RWPE2 (cell line): ENCODE measurements at regions not wholly inside any gene's neighbourhood (a gene's known extent, or its start where the extent isn't known, plus 50 kb on each side); places are given as distances from the start of the nearest gene placed in this dataset.
A peak's percentile ranks its signal among the peaks of the same experiment; 100 is the strongest.
"Not testable (repeated sequence)": the region's sequence is repeated elsewhere in the genome, so short reads cannot be mapped to it uniquely, and the experiment has no call there.

ENCODE experiments used
- ATAC-seq: fragments of 200-7000 bp; cut with Tn5 transposase; 3 replicates; pipeline ENCODE4 v1.9.1; 2021; ENCODE audit warnings: low read depth
- DNase-seq: peaks from one replicate; pipeline ENCODE4 v3.0.0-alpha.2; 2020; ENCODE audit warnings: low spot score
- H3K27ac ChIP-seq: fragments of 450-650 bp; 2 replicates; pipeline ENCODE4 v1.5.1; 2017; ENCODE audit warnings: mild to moderate bottlenecking; ENCODE audit not compliant: poor library complexity, severe bottlenecking
- H3K27me3 ChIP-seq: fragments of 250-450 bp; sonication (Bioruptor Pico); 2 replicates; pipeline ENCODE4 v1.5.1; 2021; ENCODE audit warnings: mild to moderate bottlenecking, moderate library complexity; ENCODE audit not compliant: insufficient read depth, poor library complexity, severe bottlenecking
- H3K36me3 ChIP-seq: fragments of 250-450 bp; sonication (Bioruptor Pico); 2 replicates; pipeline ENCODE4 v1.5.1; 2020; ENCODE audit warnings: low read depth, mild to moderate bottlenecking, moderate library complexity
- H3K4me1 ChIP-seq: fragments of 250-450 bp; sonication (Bioruptor Pico); 2 replicates; pipeline ENCODE4 v1.5.1; 2021; ENCODE audit warnings: mild to moderate bottlenecking, moderate library complexity; ENCODE audit not compliant: insufficient read depth, poor library complexity, severe bottlenecking
- H3K4me3 ChIP-seq: fragments of 250-450 bp; sonication (Bioruptor Pico); 2 replicates; pipeline ENCODE4 v1.5.1; 2021; ENCODE audit warnings: mild to moderate bottlenecking, moderate library complexity; ENCODE audit not compliant: severe bottlenecking
- H3K9me3 ChIP-seq: fragments of 250-450 bp; sonication (Bioruptor Pico); 2 replicates; pipeline ENCODE4 v1.5.1; 2021; ENCODE audit warnings: mild to moderate bottlenecking, moderate library complexity; ENCODE audit not compliant: severe bottlenecking
- CTCF ChIP-seq: fragments of 450-650 bp; IDR thresholded peaks from one replicate; pipeline ENCODE4 v1.5.1; 2017; ENCODE audit warnings: mild to moderate bottlenecking, moderate library complexity; ENCODE audit not compliant: poor library complexity, severe bottlenecking

DNA sequence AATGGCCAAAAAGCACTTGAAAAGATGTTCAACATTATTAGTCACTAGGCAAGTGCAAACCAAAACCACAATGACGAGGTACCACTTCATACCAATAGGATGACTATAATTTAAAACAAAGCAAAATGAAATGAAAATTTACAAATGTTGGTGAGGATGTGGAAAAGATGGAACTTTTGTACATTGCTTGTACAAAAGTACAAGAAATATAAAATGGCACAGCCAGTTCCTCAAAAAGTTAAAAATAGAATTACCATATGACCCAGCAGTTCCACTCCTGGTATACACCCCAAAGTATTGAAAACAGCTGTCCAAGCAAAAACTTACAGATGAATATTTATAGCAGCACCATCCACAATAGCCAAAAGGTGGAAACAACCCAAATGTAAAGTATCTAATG is 107.8 kb upstream of the XPO1 start:
- ATAC-seq = peak; percentile 66
- DNase-seq = no peak
- no peaks in the 10 kb centered on the region for H3K36me3 ChIP-seq
- H3K27ac ChIP-seq = peak overlapping the region; percentile 12
- TF ChIP-seq CTCF = no peak
- no peak overlapping the region for H3K4me3 ChIP-seq
- no peaks in the 10 kb centered on the region for H3K4me1 ChIP-seq
- no peaks in the 10 kb centered on the region for H3K9me3 ChIP-seq
- H3K27me3 ChIP-seq = no peaks in the 10 kb centered on the region

DNA sequence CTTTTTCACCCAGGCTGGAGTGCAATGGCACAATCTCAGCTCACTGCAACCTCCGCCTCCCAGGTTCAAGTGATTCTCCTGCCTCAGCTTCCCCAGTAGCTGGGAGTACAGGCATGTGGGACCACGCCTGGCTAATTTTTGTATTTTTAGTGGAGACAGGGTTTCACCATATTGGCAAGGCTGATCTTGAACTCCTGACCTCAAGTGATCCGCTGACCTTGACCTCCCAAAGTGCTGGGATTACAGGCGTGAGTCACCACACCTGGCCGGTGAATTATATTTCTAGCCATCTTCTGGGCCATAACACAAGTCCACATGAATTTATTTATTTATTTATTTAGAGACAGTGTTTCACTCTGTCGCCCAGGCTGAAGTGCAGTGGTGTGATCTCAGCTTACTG is 105.0 kb upstream of the XPO1 start:
- H3K9me3 ChIP-seq, DNase-seq, H3K4me1 ChIP-seq, H3K27ac ChIP-seq, H3K4me3 ChIP-seq, H3K36me3 ChIP-seq, H3K27me3 ChIP-seq, ATAC-seq: not testable (repeated sequence)

DNA sequence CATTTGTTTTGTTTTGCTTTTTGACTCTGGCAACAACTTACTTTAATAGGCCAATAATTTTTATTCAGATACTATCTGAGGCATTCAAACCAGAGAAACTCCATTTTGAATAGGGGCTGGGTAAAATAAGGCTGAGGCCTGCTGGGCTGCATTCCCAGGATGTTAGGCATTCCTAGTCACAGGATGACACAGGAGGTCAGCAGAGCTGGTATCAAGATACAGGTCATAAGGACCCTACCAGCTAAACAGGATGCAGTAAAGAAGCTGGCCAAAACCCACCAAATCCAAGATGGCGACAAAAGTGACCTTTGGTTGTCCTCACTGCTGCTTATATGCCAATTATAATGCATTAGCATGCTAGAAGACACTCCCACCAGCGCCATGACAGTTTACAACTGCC is 102.2 kb upstream of the XPO1 start:
- Histone ChIP-seq H3K9me3 (no peaks in the 10 kb centered on the region), H3K36me3 (no peaks in the 10 kb centered on the region), H3K27ac (no peak overlapping the region), H3K27me3 (no peaks in the 10 kb centered on the region), H3K4me3 (no peak overlapping the region), H3K4me1 (no peaks in the 10 kb centered on the region)
- TF ChIP-seq CTCF = no peak
- 0 out of 3 replicates have a peak, but pooled peaks have one; percentile 25 for ATAC-seq
- no peak for DNase-seq

- DNase-seq = no peak
- H3K9me3 ChIP-seq = no peaks in the 10 kb centered on the region
- no peak for TF ChIP-seq CTCF
- H3K27ac ChIP-seq = no peak overlapping the region
- H3K4me3 ChIP-seq = no peak overlapping the region
- no peaks in the 10 kb centered on the region for H3K27me3 ChIP-seq
- H3K36me3 ChIP-seq = no peaks in the 10 kb centered on the region
- no peaks in the 10 kb centered on the region for H3K4me1 ChIP-seq
- no peak for ATAC-seq
These were observed 101.6 kb upstream of the XPO1 start for GRCh38 chr2:61639721-61640120.

- TF ChIP-seq CTCF = no peak
- no peak for DNase-seq
- H3K9me3 ChIP-seq = no peaks in the 10 kb centered on the region
- no peak overlapping the region for H3K4me3 ChIP-seq
- no peaks in the 10 kb centered on the region for H3K4me1 ChIP-seq
- H3K27me3 ChIP-seq = no peaks in the 10 kb centered on the region
- H3K27ac ChIP-seq = no peak overlapping the region
- H3K36me3 ChIP-seq = no peaks in the 10 kb centered on the region
- no peak for ATAC-seq
These were observed 98.5 kb upstream of the XPO1 start for GRCh38 chr2:61636686-61637085.

DNA sequence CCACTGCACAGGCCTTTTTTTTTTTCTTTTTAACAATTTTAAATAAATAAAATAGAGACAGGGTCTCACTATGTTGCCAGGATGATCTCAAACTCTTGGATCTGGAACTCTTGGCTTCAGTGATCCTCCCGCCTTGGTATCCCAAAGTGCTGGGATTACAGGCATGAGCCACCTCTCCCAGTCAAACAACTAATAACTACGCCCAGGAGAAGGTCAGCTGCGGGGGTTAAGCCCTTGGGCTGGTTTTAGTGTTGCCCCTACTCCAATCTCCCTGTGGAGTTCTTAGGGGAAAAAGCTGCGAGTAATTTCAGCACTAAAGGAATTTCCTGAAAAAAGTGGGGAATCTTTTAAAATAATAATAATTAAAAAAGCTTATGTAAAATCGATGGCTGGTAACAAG is 96.4 kb upstream of the XPO1 start:
- H3K4me3 ChIP-seq = no peak overlapping the region
- no peaks in the 10 kb centered on the region for H3K27me3 ChIP-seq
- no peak overlapping the region for H3K27ac ChIP-seq
- no peaks in the 10 kb centered on the region for H3K36me3 ChIP-seq
- no peak for ATAC-seq
- no peak for TF ChIP-seq CTCF
- DNase-seq = no peak
- no peaks in the 10 kb centered on the region for H3K9me3 ChIP-seq
- no peaks in the 10 kb centered on the region for H3K4me1 ChIP-seq
